Activated T-cell treated with anti-CD3 and anti-CD28 coated beads, Interleukin-2, amount 50 U/mL, for 48 hours (primary cell): ENCODE measurements at regions not wholly inside any gene's neighbourhood (a gene's known extent, or its start where the extent isn't known, plus 50 kb on each side); places are given as distances from the start of the nearest gene placed in this dataset.

ENCODE experiments used
- DNase-seq, 2 experiments: peaks; one replicate each; pipeline ENCODE4 v3.0.0-alpha.2; 2020

DNA sequence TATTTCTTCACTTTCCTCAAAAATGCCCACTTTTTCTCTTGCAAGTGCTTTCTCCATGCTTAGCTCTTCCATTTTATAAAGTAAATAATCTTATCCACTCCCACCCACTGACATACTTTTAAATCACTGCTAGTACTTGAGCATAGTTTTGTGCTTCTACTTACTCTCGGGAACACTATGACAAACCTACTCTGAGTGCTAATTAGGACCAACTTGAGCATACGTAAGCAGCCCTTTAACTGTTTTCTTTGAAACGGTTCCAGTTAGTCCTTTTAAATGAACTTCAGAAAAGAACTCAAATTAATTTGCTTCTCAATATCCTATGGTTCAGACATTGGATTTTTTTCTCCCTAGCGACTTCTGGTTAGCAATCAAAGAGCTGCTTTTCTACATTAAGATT, 280.0 kb upstream of the SOX2 start:
- DNase-seq = no peak

- DNase-seq = no peak
These were observed 286.7 kb upstream of the SOX2 start for GRCh38 chr3:181425074-181425473.

GRCh38 chr3:181418233-181418632, 293.5 kb upstream of the SOX2 start:
- no peak for DNase-seq

DNA sequence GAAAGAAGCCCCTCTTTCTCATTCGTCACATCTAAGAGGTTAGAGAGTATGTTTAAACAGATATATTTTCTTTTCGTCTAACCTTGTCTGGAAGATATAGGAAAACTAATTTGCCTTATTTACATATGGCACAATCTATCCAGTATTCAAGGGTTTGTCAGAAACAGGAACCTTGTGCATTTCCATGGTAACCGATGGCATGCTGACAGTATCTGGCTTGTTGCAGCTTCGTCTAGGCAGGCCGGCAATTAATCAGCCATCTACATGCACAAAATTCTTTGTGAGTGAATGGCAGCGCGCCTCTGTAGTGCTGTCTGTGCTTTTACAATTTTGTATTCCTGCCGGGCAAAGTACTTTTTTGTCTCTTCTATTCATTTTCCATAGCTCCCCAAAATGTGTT, 294.0 kb upstream of the SOX2 start:
- no peak for DNase-seq

GRCh38 chr3:181410870-181411269, 300.9 kb upstream of the SOX2 start:
- no peak for DNase-seq

- no peak for DNase-seq
These were observed 307.7 kb upstream of the SOX2 start for GRCh38 chr3:181403876-181404660.

GRCh38 chr3:181402347-181402746, 309.4 kb upstream of the SOX2 start:
- DNase-seq = no peak

GRCh38 chr3:181384970-181385369, 326.8 kb upstream of the SOX2 start:
- no peak for DNase-seq

DNA sequence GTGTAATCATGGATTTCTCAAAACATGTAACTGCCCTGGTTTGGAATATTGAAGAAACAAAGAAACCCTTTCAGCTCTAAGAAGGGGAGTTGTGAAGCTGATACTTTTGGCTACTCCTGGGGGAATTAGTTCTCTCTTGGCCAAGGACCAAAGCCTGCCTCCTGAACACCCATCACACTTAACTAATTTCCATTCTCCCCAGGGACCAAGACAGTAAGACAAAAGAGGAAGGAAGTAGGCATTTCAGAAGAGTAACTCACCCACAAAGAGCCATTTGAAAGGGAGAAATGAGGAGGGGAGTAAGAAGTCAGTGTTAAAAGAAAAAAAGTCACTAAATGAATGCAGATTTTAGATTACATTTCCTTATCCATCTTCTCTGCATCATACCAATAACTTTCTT, 328.0 kb upstream of the SOX2 start:
- DNase-seq = no peak

- DNase-seq = no peak
These were observed 328.5 kb upstream of the SOX2 start for GRCh38 chr3:181383201-181383600.

DNA sequence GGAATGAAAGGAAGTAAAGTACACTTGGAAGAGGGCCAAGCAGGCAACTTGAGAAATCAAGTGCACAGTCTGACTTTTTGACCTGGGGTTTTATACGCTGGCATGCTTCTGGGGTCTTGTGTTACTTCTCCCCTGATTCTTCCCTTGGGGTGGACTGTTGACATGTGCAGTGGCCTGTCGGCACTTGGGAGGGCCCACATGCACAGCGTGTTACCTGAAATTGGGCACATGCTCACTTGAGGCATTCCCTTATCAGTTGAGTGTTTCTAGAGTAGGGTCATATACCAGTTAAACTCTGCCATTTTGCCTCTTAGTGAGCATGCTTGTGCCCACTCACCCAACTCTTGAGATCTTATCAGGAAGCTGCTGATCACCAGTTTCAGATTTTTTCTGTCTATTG, 329.1 kb upstream of the SOX2 start:
- no peak for DNase-seq

GRCh38 chr3:181379278-181379677, 332.4 kb upstream of the SOX2 start:
- DNase-seq = no peak

GRCh38 chr3:181369637-181370036, 342.1 kb upstream of the SOX2 start:
- DNase-seq = no peak

DNA sequence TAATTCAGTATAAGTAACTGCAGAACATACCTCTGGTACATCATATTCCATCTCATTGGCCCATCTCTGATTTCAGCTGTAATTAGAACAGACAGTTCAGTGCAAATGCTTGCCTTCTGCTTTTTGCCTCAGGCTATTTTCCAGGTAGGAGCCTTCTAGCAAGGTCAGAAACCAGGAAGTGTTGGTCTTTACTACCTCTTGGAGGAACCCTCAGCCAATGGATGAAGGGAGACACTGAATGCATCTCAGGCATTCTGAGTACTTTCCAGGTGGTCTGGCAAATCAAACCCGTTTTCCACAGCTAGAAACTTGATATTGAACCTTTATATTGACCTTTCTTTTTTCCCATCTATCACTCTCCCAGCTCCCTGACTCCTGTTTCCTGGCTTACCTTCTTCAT, 348.5 kb upstream of the SOX2 start:
- no peak for DNase-seq

- no peak for DNase-seq
These were observed 349.3 kb upstream of the SOX2 start for GRCh38 chr3:181362378-181362777.

DNA sequence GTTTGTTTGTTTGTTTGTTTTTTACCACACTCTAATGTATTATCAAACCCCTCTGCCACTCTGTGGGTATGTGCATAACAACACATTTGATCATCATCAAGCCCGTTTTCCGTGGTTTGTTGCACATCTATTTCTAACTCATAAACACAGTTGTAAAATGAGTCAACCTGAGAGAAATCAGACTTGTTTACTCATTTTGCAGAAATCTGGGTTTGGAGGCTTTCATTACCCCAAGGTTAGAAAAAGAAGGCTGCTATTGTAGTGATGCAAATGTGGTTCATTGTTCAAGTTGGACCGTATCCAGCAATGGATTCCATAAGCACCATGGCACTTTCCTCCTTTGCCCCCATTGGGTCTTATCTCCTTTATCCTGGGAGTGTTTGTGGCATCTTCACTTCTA, 353.2 kb upstream of the SOX2 start:
- no peak for DNase-seq

DNA sequence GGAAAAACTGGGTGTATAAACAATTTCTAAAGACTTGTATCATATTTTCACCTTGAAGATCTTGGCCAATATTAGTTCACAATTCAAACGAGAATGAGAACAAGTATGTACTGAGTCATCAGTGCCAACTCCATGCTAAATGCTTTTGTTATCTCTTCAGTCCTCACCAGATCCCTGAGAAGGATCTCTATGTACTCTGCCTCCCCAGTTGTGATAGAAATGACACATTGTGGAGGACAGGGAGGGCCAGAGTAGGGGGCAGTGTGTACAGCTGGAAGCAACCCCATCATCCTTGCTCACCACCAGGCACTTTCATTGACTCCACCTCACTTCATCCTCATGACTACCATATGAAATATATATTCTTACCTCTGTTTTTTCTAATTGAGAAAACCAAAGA, 353.7 kb upstream of the SOX2 start:
- no peak for DNase-seq

DNA sequence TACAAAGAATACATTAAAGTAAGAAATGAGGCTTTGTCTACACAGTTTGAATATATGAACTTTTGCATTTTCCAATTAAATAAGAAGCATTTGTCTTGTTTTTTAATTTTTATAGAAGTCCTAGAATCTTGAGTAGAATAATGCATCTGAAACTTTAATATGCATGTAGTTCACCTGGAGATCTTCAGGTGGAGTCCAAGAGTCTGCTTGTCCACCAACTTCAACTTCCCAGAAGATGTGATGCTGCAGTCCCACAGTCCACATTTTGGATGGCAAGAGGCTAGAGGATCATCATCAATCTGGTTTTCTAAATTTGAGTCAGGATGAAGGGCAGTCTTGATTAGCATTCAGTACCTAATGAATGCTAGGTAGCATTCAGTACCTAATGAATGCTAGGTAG, 357.6 kb upstream of the SOX2 start:
- DNase-seq = no peak

DNA sequence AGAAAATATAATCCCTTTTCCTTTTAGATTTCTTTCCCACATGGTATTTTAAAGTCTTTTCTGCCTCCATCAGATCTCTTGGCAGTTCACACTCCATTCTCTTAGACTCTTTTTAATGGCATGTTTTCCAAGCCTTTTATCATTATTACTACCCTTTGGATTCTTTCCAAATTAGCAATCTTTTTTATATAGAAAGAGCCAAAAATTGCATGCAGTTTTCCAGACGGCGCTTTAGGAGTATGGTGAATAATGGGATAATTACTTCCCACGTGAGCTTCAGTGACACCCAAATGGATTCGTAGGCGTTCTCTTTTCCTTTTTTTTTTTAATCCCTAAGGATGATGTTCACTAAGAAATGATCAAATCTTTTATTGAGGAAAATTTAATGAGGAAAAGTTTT, 354.8 kb upstream of the DNAJC19 start:
- DNase-seq = no peak

DNA sequence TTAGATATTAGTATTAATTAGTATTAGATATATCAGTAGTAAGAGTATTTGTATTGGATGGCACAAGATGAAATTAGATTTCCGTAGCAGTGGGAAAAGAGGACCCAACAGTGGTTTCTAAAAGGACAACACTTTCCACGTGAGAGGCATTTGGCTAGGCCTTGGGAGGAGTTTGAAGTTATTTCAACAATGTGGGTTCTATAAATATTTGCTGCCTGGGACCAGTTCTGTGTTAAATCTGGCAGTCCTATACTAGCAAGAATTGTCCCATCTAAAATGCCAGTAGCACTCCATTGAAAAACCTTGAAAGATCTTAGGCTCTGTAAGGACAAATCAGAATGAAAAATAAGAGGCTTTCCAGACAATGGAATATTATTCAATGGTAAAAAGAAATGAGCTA, 347.1 kb upstream of the DNAJC19 start:
- no peak for DNase-seq

DNA sequence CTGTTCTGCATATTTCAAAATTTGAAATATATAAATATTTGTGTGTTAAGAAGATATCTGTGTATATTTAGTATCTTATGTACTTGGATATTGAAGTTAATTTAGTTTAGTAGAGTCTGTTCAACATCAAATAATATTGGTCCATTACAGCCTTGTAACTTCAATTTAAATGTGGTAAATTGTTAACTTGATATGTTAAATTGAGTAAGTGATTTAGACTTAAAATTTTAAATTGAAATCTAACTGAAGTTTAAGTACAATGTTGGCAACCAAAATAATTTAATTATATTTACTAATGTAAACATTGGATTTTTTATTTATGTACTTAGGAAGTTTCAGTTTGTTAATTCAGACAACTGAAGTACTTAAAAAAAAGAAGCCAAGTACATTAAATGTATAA, 343.9 kb upstream of the DNAJC19 start:
- no peak for DNase-seq

DNA sequence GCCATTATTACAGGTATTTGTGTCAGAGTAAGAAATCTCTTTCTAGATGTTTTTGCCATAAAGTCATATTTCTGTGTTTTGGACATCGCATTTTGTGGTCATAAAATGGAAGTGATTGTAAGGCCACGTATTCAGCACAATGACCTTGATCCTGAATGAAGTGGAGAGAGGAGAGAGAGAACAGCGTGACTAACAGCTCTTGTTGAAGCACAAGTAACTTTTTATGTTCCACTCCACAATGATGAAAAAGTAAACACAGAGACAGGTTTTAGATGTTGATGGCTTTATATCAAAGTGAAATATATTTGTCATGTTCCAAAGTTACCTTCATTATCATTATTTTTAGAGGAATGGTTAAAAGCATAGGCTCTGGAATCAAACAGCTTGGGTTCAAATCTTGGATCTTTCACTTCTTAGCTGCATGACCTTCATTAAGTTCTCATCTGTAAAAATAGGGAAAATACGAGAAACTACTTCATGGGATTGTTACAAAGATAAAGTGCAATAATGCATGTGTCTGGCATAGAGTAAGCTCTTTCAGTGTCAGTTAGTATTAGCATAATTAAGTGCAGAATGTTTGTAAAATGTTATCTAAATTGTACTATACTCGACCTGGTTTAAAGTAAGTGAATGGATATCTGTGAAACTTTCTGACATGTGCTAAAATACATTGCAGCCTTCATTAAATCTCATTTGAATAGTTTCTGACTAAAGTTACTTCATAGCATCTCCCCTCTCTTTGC, 341.5 kb upstream of the DNAJC19 start:
- no peak for DNase-seq

DNA sequence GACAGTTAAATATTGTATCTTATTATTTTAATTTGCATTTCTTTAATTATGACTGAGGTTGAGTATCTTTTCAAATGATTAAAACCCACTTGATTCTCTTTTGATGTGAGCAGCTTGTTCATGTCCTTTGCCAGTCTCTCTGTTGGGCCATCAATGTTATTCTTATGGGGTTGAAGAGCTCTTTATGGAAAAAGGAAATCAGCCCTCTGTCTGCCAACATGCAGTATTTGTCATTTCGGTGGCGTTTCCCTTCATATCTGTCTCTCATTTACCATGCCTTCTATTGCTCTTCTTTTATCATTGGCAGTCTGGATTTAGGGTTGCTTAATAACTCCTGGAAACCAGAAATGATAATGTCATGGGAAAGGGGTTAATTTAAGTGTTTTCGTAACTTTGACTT, 340.7 kb upstream of the DNAJC19 start:
- no peak for DNase-seq

- DNase-seq = no peak
These were observed 339.5 kb upstream of the DNAJC19 start for GRCh38 chr3:181329024-181329423.

DNA sequence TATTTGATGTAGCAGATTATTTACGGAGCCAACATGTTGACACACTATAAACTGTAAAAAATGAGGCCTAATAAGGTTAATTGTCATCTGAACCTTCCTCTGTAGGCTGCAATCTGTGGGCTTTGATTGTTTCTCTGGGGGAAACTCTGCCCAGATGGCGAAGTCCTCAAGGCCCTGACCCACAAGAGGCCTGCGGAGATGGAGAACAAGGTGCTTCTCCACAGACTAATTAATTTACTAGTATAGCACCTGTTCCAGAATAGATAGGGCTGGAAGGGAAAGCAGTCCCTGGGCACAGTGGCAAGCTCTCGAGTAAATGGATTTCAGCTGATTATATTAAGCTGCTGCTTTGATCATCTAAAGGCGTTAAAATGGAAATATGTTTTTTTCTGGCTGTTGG, 338.8 kb upstream of the DNAJC19 start:
- no peak for DNase-seq
